ENCODE measurements at regions not wholly inside any gene's neighbourhood (a gene's known extent, or its start where the extent isn't known, plus 50 kb on each side); places are given as distances from the start of the nearest gene placed in this dataset.

DNA sequence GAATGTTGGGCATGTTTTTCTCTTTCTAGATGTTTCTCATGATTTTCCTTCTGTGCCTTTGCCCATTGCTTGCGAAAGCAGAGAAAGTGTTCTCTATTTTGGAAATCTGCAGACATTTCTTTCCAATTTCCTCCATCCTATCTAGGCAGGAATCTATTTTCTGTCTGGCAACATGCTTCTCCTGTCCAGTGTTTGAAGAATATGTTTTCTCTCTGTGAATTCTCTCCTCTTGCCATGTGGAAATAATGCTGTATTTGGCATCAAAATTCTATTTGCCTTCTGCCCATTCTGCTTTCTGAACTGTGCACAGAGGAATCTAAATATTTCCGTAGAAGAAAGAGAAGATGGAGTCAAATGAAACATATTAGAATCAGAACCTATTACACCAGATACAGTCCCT, 833.3 kb downstream of the CDH9 start:
- Histone ChIP-seq H3K9me3 (ENCODE audit: control insufficient read depth, insufficient read depth, low read depth, low read length) (no peaks in the 10 kb centered on the region), H3K4me3 (ENCODE audit: low read depth in 2 of 2, low read length in 2 of 2) (no peak overlapping the region), H3K27ac (ENCODE audit: low read length) (no peak overlapping the region), H3K27me3 (ENCODE audit: control insufficient read depth, insufficient read depth, low read length) (no peaks in the 10 kb centered on the region), H3K4me1 (ENCODE audit: control insufficient read depth, insufficient read depth, low read length) (no peaks in the 10 kb centered on the region), H3K36me3 (ENCODE audit: control insufficient read depth, insufficient read depth, low read length) (no peaks in the 10 kb centered on the region)
- no TSS peak for BruUV-seq (replicated peaks)
- in situ Hi-C loops (cut with HindIII; ENCODE audit: low pct_unique_long_range_greater_than_20kb, low sequenced_read_pairs) = no loop called here
- TF ChIP-seq TCF7L2 (IDR thresholded peaks at IDR 0.05; ENCODE audit: low read depth, low read length) = no peak
- TF ChIP-seq SIN3A (IDR thresholded peaks at IDR 0.05; ENCODE audit: borderline replicate concordance, insufficient read depth, low read depth, low read length) = no peak
- TF ChIP-seq, protein P1, sequence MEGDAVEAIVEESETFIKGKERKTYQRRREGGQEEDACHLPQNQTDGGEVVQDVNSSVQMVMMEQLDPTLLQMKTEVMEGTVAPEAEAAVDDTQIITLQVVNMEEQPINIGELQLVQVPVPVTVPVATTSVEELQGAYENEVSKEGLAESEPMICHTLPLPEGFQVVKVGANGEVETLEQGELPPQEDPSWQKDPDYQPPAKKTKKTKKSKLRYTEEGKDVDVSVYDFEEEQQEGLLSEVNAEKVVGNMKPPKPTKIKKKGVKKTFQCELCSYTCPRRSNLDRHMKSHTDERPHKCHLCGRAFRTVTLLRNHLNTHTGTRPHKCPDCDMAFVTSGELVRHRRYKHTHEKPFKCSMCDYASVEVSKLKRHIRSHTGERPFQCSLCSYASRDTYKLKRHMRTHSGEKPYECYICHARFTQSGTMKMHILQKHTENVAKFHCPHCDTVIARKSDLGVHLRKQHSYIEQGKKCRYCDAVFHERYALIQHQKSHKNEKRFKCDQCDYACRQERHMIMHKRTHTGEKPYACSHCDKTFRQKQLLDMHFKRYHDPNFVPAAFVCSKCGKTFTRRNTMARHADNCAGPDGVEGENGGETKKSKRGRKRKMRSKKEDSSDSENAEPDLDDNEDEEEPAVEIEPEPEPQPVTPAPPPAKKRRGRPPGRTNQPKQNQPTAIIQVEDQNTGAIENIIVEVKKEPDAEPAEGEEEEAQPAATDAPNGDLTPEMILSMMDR (IDR thresholded peaks at IDR 0.05) = no peak
- TF ChIP-seq, protein P2, sequence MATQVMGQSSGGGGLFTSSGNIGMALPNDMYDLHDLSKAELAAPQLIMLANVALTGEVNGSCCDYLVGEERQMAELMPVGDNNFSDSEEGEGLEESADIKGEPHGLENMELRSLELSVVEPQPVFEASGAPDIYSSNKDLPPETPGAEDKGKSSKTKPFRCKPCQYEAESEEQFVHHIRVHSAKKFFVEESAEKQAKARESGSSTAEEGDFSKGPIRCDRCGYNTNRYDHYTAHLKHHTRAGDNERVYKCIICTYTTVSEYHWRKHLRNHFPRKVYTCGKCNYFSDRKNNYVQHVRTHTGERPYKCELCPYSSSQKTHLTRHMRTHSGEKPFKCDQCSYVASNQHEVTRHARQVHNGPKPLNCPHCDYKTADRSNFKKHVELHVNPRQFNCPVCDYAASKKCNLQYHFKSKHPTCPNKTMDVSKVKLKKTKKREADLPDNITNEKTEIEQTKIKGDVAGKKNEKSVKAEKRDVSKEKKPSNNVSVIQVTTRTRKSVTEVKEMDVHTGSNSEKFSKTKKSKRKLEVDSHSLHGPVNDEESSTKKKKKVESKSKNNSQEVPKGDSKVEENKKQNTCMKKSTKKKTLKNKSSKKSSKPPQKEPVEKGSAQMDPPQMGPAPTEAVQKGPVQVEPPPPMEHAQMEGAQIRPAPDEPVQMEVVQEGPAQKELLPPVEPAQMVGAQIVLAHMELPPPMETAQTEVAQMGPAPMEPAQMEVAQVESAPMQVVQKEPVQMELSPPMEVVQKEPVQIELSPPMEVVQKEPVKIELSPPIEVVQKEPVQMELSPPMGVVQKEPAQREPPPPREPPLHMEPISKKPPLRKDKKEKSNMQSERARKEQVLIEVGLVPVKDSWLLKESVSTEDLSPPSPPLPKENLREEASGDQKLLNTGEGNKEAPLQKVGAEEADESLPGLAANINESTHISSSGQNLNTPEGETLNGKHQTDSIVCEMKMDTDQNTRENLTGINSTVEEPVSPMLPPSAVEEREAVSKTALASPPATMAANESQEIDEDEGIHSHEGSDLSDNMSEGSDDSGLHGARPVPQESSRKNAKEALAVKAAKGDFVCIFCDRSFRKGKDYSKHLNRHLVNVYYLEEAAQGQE (IDR thresholded peaks at IDR 0.05; ENCODE audit: insufficient read depth in 1 of 2, low read depth in 2 of 2, low read length in 1 of 2) = no peak
- no peak for TF ChIP-seq POLR2AphosphoS5 (IDR thresholded peaks at IDR 0.05; ENCODE audit: low read depth, low read length)
- intact Hi-C loops (cut with micrococcal nuclease; ENCODE audit: unreplicated experiment) = loop anchor here (10.0 kb wide), 1 partner anchor 1760 kb away; no protein-coding TSS in a partner anchor
- ATAC-seq (no peak), DNase-seq (ENCODE audit: low read depth, low spot score) (no peak)
- POLR2A ChIA-PET = no interaction called here
- CTCF ChIA-PET = no interaction called here

DNA sequence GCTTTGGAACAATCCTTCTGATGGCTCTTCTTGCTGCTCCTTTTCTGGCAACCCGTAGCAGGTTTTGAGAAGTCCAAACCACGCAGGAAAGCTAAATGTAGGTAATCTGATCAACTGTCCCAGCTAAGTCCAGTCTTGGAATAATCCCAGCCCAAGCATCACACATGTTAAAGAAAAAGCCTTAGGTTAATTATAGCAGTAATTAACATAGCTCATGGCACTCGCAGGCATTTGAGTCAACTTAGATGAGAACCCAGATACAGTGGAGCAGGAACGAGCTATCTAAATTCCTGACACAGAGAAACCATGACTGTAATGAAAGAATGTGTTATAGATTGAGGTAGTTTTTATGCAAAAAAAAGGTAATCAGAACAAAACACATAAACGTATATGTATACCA, 844.8 kb downstream of the CDH9 start:
- H3K9me3 ChIP-seq (ENCODE audit: control insufficient read depth, insufficient read depth, low read depth, low read length) = no peaks in the 10 kb centered on the region
- no TSS peak for BruUV-seq (replicated peaks)
- TF ChIP-seq, protein P2 (IDR thresholded peaks at IDR 0.05; ENCODE audit: insufficient read depth in 1 of 2, low read depth in 2 of 2, low read length in 1 of 2) = no peak
- CTCF ChIA-PET = no interaction called here
- POLR2A ChIA-PET = interaction anchor here (0.6 kb wide), 1 partner anchor 994 kb away, joined by 3 read pairs; no protein-coding TSS in a partner anchor
- no peak for DNase-seq (ENCODE audit: low read depth, low spot score)
- in situ Hi-C loops (cut with HindIII; ENCODE audit: low pct_unique_long_range_greater_than_20kb, low sequenced_read_pairs) = no loop called here
- peaks cover 4% of the 10 kb centered on the region; the same call in 1 of the 2 replicates for H3K4me1 ChIP-seq (ENCODE audit: control insufficient read depth, insufficient read depth, low read length)
- peak; percentile 38; the same call in 1 of the 2 replicates for ATAC-seq
- intact Hi-C loops (cut with micrococcal nuclease; ENCODE audit: unreplicated experiment) = no loop called here
- H3K4me3 ChIP-seq (ENCODE audit: low read depth in 2 of 2, low read length in 2 of 2) = no peak overlapping the region
- H3K27ac ChIP-seq (ENCODE audit: low read length) = peak overlapping the region; percentile 73; the same call in 1 of the 2 replicates
- no peaks in the 10 kb centered on the region for H3K27me3 ChIP-seq (ENCODE audit: control insufficient read depth, insufficient read depth, low read length)
- H3K36me3 ChIP-seq (ENCODE audit: control insufficient read depth, insufficient read depth, low read length) = no peaks in the 10 kb centered on the region
